Germinal center (tissue), 1 donor: ENCODE measurements at regions not wholly inside any gene's neighbourhood (a gene's known extent, or its start where the extent isn't known, plus 50 kb on each side); places are given as distances from the start of the nearest gene placed in this dataset.

Source experiments
- DNase-seq: peaks from one replicate; pipeline ENCODE4 v3.0.0; 2012; ENCODE audit warnings: mixed read lengths, low spot score

DNA sequence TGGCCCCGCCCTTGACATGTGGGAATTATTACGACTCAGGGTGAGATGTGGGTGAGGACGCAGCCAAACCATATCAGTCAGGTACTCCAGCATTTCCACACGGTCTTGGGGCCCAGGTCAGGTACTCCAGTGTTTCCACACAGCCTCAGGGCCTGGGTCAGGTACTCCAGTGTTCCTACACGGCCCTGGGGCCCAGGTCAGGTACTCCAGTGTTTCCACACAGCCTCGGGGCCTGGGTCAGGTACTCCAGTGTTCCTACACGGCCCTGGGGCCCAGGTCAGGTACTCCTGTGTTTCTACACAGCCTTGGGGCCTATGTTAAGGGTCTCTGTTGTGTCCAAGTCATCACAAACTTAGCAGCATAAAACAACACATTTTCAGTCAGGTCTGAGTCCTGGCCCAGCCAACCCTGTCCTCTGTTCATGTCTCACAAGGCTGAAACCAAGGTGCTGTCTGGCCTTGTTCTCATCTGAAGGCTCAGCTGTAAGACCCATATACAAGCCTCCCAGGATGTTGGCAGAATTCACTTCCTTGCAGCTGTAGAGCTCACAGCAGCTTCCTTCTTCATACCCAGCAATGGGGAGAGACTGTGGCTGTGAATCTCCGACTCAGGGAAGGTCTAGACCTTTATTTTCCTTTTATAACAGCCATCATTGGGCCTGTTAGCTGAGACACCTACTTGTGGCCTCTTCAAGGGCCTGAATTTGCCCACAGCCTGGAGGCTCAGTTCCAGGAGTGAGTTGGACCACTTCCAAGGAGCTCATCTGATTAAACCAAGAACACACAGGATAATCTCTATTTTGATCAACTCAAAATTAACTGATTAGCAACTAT, 107.6 kb upstream of the SFSWAP start:
- no peak for DNase-seq

DNA sequence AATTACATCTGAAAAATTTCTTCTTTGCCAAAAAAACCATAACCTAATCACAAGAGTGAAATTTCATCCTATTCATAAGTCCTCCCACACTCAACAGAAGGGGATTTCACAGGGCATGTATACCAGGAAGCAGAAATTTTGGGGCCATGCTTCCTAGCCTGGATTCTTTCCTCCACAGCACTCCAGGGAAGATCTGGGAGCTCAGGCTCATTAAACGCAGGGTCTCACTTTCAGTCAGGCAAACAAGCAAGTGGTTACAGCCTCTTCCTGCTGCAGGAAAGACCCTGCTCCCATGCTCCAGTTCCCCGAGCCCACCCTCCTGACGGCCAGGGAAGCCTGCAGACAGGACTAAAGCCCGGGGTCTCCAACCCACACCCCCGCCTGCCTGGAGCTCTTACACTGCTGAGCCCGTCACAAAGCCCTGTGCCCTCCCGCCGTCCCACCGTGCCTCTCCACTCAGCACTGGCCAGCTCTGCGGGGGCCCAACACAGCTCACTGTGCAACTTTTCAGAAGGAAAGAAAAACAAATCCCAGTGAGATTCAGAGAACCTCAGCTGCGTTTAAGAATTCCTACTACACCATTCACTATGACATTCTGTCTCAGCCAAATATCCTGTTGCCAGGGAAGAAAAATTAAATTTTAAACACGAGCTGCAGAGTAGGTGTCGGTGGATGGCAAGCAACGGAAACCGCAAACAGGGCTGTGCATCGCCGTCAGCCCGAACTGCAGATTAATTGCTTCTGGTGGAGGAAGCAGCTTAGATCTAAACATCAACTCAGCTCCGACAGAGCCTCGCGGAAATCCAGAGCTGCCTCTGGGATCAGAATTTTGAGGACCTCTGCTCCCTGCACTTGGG, 106.7 kb upstream of the SFSWAP start:
- DNase-seq = no peak

DNA sequence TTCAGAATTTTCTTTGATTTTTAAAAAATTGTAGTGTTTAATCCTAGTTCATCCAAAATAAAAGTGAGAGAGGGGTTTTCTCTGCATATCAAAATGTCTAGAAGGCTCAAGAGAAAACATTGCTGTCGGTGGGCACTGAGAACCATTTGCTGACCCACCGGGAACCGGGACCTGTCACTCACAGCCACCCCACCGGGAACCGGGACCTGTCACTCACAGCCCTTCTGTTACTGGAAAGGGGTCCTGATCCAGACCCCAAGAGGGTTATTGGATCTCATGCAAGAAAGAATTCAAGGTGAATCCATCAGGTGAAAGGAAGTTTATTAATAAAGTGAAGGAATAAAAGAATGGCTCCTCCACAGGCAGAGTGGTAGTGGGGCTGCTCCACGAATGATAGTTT, 106.0 kb upstream of the SFSWAP start:
- DNase-seq = no peak

DNA sequence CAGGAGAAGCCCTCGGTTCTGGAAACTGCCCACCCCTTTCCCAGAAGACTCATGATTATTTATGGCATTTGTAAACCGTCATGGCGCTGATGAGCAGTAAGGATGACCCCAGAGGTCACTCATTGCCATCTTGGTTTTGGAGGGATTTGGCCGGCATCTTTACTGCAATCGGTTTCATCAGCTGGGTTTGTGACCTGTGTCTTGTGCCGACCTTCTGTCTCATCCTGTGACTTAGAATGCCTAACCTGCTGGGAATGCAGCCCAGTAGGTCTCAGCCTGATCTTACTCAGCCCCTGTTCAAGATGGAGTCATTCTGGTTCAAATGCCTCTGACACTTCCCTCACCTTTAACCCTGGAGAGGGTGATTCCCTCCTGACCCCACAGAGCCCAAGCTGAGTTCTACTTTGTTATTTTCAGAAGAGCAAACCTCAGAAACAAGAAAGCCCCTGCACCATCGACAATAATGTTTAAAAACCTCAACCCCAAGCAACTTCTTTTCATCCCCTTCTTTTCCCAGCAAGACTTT, 105.5 kb upstream of the SFSWAP start:
- no peak for DNase-seq

DNA sequence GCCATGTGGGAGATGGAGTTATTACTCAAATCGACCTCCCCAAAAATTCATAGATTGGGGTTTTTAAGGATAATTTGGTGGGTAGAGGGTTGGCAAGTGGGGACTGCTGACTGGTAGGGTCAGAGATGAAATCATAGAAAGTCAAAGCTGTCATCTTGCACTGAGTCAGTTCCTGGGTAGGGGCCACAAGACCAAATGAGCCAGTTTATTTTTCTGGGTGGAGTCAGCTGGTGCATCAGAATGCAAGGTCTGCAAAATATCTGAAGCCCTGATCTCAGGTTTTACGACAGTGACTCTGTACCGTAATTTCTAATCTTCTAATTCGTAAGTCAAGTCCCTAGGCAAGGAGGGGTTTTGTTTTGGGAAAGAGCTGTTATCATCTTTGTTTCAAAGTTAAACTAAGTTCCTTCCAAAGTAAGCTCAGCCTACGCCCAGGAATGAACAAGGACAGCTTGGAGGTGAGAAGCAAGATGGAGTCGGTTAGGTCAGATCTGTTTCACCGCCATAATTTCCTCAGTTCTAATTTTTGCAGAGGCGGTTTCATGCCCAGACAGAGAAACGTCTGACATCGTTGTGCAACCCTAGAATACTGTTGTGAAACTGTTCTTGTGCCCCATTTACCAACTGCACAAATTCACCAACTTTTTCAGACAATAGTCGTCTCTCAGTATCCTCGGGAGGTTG, 104.5 kb upstream of the SFSWAP start:
- no peak for DNase-seq

DNA sequence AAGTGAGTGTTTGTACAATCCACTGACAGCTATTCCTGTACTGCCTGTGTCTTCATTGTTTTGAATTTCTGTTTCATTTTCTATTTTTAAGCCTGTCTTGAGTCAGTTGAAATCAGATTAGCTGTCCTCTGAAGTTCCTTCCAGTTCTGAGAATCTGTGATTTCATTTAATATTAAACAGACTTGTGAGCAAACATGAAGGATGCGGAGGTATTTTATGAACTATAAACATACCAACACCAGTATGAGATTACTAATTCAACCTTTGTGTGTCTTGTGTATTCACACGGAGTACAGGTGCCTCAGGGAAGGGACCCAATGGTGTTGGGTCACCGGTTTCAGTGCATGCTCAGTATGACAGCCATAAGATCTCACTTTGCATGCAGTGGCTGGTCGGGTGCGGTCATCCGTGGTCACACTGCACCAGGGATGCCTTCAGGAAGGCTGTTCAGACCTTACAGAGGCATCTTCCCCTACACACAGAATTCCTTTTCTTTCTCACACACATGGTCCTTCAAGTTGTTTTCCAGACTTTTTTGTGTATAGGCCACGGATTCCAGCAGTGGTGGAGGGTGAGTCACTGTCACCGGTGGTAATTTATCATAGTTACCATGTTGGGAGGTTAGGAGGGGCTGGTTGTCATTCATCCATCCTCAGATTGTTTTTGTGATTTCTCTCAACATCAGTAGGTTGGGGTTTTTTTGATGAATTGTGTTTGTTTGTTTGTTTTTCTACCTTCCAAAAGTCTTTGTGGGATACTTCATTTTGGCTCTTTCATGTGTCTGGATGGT, 103.0 kb upstream of the SFSWAP start:
- no peak for DNase-seq

DNA sequence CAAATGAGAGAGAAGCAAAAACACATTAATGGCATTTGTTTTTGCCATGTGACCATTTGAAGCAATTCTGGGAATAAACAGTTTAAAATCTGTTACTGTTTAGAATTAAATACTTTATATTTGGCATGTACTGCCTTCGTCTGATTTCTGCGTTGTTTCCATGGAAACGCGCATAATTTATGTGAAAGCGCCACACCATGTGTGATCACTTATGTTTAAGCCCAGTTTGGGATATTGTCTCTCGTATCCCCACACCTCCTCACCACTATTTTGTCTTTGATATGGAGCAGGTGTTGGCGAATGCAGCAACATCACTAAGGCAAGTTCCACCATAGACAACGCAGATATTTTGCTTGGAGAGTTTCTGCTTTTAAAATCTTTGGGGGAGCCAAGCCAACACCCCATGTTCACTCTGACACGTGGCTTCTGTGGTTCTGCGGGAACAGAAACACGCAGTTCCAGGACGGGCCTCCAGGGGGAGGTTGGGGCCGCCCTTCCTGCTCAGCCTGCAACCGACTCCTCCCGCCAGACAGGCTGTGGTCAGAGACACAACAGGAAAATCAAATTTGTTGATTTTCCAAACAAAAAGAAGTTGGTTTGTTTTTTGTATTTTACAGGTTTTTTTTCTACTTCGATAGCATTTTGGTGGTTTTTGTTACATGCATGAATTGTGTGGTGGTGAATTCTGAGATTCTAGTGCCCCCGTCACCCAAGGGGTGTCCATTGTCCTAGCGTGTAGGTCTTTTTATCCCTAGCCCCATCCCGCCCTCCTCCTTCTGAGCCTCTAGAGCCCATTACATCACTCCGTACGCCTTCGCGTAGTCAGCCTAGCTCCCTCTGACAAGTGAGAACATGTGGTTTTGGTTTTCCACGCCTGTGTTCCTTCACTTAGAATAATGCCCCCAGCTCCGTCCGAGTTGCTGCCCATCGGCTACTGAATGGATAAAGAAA, 101.9 kb upstream of the SFSWAP start:
- DNase-seq = peak; percentile 73

DNA sequence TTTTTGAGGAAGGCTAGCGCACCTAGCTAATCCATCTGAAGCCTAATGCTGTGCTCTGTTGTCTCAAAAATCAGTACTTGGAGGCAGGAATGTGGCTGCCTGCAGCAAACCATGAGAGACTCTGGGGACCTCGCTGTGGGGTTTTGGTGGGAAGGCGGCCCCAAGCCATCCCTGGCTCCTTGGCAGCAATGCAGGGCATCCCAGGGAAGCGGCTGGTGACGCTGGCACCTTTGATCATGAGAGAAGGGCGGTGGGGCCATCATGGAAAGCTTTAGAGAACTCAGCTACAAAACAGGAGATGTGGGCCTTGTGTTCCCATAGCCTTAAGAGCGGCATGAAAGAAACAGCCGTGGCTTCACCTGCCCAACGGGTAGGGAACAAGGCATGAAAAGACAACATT, 101.1 kb upstream of the SFSWAP start:
- DNase-seq = no peak

DNA sequence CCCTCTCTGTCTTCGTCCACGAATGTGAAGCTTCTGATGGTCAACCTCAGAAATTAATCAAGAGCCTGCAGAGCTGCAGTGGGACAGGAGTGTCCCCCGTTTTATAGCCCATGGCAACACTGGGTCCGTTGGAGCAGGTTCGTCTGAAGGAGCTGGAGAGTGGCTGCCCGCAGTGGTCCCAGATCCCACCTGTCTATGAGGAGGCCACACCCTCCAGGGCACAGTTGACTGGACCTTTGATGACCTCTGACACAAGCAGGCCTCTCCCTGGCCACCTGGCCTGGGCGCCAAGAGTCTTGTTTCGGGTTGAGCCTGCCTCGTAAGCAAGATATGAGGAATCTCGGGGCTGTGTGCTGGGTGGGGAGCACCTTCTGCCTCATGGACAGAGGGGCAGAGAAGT, 100.7 kb upstream of the SFSWAP start:
- DNase-seq = no peak

DNA sequence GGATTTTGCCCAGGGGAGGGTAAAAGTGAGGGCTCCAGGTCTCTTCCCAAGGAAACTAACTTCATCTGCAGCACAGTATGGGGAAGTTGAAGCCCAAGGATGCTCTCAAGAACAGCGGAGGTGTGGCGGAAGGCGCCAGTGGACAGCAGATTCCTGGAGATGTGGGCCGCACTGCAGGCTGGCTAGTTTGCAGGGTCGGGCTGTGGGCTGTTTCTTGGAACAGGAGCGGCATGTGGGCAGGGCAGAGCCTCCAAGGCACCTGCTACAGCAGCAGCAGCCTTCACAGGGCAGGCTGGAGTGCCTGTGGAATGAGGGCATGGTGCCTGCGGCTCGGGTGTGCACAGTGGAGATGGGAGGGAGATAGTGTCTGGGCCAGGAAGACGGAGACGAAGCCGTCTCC, 100.0 kb upstream of the SFSWAP start:
- no peak for DNase-seq

DNA sequence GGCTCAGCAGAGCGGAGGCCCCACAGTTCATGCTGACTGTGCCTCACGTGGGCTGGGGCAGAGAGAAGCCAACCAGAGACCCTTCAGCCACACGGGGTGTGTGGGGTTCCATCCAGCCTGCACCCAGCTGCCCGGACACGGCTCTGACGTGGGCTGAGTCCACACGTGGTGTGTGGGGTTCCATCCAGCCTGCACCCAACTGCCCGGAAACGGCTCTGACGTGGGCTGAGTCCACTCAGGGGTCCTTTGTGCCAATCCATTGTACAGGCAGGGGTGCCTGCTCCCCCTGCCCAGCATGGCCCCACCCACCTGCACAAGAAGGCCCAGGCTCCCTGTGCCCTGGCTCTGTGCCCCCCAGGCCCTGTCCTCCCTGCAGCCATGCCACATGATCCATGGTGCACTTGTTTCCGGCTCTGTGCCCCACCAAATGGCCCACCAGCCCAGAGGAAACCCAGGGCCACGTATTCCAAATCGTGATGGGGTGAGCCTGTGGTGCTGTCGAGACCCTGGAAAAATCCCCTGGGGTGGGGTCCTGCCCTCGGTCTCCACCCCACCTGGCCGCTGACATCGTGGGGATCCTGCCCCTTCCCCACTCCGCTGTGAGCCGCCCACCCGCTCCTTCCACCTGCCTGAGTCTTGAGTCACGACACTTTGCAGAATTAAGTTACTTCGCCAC, 99.3 kb upstream of the SFSWAP start:
- no peak for DNase-seq

DNA sequence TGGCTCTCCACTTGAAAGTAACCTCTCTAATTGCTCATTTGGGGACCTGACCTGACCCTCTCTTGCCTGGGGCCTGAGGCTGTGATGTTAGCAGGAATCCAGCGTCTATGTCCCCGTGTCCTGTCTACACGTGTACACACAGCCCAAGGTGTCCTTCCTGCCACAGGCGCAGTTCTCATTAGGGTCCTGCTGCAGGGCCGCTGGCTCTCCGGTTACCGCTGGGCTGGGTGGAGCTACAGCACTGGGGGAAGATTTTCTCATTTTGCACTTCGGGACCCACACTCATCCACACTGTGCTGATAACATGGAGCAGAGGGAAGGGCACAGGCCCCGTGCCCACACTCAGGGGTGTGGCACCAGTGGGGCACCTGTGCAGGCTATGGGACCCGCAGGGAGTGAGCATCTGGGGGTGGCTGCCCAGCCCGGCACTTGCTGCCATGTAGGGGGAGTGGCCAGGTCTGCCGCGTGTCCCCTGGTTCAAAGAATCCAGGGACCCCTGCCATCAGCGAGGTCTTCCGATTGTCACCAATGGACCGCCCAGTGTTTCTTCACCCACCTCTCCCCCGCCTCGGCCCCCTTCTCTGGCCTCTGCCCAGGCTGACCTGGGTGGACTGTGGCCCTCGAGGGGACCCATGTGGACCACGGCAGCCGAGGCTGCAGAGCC, 98.7 kb upstream of the SFSWAP start:
- DNase-seq = no peak

DNA sequence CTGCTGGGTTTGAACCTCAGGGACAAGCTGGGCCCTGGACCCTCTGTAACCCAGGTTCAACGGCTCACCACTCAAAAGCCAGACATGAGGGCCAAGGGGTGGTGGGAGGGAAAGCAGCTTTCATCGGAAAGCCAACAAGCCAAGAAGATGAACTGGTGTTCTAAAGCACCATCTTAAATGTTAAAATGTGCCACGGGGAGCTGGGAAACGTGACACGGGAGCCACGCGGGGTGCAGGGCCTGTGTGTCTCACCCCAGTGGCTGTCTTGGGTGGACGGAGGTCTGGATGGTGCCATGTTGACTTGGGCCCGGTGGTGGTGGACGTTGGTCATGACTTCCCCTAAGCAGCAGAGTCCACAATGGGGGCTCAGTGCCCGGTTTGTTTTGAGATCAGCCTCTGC, 97.7 kb upstream of the SFSWAP start:
- DNase-seq = no peak

DNA sequence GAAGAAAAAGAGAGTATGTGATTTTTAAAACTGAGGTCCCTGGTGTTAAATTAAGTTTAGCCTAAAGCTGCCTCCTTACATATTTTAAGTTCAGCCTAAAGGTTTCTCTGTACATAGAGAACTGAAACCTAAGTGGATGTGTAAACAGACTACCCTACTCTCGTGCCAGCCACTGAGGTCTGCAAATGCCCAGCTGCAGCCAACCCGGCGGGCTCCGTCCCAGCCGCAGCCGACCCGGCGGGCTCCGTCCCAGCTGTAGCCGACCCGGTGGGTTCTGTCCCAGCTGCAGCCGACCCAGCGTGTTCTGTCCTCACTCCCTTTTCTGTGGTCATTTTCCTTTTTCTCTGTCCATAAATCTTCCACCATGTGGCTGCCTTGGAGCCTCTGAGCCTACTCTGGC, 97.2 kb upstream of the SFSWAP start:
- DNase-seq = no peak

DNA sequence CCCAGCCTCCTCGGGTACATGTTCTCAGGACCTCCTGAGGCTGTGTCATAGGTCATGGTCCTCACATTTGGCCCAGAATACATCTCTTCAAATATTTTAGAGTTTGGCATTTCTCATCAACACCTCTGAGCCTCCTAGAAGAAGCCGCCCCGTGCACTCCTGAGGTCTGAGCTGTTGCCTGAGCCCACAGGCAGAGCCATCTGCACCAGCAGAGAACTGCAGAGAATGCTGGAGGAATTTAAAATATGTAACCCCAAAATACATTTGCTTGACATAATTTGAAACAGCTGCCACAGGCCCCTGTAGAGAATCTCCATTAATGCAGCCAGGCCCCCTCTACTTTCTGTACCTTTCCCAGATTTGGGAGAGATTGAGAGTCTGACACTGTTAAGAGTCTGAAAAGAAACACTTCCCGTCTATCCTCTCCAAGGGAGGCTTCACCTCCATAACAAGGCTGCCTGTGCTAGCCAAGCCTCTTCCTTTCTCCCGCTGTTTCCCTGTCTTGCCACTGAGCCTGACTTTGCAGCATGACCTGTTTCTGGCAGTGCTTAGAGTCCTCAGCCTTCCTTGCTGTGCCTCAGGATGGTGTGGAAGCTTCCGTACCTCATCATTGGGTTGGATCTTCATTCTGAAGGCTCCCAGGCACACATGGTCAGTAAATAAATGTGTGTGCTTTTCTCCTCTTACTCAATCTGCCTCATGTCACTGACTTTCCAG, 95.4 kb upstream of the SFSWAP start:
- DNase-seq = no peak

DNA sequence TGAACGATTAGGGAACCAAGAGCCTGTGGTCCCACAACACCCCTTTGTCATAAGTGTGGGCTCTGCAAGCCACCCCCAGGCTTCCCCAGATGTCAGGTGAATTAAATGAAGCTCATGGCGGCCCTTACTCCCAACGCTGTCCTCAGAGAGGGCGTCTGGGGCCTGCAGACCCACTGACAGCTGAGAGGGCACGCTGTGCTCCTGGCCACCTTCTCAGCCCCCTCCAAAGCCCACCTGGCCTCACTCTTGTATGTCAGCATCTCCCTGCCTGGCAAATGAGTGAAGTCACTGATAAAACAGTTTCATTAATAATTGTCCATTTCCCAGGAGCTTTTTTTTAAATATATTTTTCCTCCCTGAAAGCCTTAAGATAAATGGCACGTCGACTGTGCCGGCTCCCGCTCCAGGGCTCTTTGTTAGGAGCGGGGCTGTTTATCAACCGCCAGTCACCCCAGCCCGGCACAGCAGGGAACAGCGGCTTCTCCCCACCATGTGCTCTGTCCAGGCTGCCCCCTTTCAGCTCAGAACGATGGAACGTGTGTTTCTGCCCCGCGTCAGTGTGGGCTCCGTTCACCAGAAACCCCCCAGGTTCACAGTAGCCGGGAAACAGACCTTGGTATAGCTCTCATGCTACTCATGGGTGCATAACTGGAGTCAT, 94.7 kb upstream of the SFSWAP start:
- DNase-seq = no peak

DNA sequence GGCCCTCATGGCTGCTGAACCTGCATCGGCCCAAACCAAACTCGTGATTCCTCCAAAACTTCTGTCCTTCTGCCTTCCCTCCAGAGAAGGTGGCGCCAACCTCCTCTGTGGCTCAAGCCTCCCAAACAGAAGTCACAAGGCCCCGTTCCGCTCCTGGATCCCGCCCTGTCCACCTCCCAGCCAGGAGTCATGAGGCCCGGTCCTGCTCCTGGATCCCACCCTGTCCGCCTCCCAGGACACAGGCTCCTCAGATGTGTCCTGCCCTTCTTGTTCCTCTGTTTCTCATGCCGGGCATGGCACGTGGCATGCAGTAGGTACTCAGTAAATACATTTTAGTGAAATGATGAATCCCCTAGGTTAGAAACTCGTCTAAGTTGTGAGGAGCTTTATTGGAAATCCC, 94.2 kb upstream of the SFSWAP start:
- no peak for DNase-seq

DNA sequence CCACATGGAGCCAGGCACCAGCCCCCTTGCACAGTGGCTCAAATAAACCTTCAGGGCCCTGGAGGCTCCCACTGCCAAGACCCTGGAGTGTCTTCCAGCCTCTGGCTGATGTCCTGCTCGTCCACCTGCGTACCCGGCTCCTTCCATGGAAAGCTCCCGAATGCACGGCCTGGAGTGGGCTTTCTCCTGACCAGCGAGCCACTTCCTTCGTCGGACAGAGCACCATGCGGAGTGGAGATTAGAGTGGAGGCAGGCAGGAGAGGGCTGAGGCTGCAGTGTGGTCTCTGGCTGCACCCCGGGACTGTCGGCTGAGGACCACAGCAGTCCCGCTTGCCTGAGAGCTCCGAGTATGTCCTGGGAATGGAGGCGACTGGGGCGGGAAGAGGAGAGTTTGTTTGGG, 93.7 kb upstream of the SFSWAP start:
- DNase-seq = no peak
